ENCODE measurements at regions not wholly inside any gene's neighbourhood (a gene's known extent, or its start where the extent isn't known, plus 50 kb on each side); places are given as distances from the start of the nearest gene placed in this dataset.

DNA sequence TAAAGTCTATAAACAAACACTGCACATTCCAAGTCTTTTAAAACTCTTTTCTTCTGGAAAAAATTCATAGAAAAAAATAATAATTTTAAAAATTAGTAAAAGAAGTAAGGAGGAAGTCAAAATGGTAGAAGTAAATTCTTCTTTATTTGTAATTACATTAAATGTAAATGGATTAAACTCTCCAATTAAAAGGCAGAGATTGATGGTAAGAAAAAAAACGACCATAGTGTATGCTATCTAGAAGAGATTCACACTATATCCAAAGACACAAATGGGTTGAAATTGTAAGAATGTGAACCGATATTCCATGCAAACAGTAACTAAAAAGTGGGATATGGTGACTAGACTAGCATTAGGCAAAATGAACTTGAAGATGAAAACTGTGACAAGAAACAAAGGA, 1196.1 kb upstream of the CDH2 start:
- TF ChIP-seq, protein P1, sequence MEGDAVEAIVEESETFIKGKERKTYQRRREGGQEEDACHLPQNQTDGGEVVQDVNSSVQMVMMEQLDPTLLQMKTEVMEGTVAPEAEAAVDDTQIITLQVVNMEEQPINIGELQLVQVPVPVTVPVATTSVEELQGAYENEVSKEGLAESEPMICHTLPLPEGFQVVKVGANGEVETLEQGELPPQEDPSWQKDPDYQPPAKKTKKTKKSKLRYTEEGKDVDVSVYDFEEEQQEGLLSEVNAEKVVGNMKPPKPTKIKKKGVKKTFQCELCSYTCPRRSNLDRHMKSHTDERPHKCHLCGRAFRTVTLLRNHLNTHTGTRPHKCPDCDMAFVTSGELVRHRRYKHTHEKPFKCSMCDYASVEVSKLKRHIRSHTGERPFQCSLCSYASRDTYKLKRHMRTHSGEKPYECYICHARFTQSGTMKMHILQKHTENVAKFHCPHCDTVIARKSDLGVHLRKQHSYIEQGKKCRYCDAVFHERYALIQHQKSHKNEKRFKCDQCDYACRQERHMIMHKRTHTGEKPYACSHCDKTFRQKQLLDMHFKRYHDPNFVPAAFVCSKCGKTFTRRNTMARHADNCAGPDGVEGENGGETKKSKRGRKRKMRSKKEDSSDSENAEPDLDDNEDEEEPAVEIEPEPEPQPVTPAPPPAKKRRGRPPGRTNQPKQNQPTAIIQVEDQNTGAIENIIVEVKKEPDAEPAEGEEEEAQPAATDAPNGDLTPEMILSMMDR (conservative IDR thresholded peaks at IDR 0.05), result no peak
- no peak for TF ChIP-seq ZFX (IDR thresholded peaks at IDR 0.05)
